SK-N-SH (cell line): ENCODE measurements at regions not wholly inside any gene's neighbourhood (a gene's known extent, or its start where the extent isn't known, plus 50 kb on each side); places are given as distances from the start of the nearest gene placed in this dataset.

Experiments
- CTCF ChIA-PET: fragments of 300-600, 350-600 bp; formaldehyde crosslinking; extraction: SDS; loops from one replicate; lab custom pipeline; 2021; lab: Yijun Ruan, JAX
- POLR2A ChIA-PET: fragments of 350-600 bp; sonication (Branson Sonifier 250); formaldehyde crosslinking; extraction: SDS; loops from one replicate; lab custom pipeline; 2020; ENCODE audit warnings: antibody characterized with exemption, inconsistent platforms; lab: Yijun Ruan, JAX
- DNase-seq: peaks from one replicate; pipeline ENCODE4 v3.0.0; 2012
- H2AFZ ChIP-seq: fragments of 200-600 bp; sonication (generic); 2 replicates; pipeline ENCODE4 v1.8.1; 2016; ENCODE audit warnings: antibody characterized with exemption, mild to moderate bottlenecking, low read depth
- H3F3A ChIP-seq: fragments of 200-600 bp; sonication (generic); replicated peaks from 2 replicates; pipeline ENCODE3; 2016; ENCODE audit warnings: antibody characterized with exemption, mild to moderate bottlenecking; ENCODE audit not compliant: insufficient read depth
- H3K27ac ChIP-seq, 2 experiments: fragments of 200-500 bp in 1 of 2; fragments of 200-600 bp in 1 of 2; sonication (Bioruptor generic) in 1 of 2; sonication (generic), shearing (Covaris generic) in 1 of 2; 2 replicates each; pipeline versions ENCODE4 v1.5.1 to v1.6.1; 2014 to 2016; ENCODE audit warnings: low read depth in 2 of 2, inconsistent platforms in 1 of 2, low read length in 1 of 2, mild to moderate bottlenecking in 1 of 2, mixed read lengths in 1 of 2
- H3K27me3 ChIP-seq: fragments of 200-600 bp; sonication (generic), shearing (Covaris generic); 2 replicates; pipeline ENCODE4 v1.6.1; 2016; ENCODE audit warnings: mixed run types; ENCODE audit not compliant: insufficient read depth
- H3K36me3 ChIP-seq, 2 experiments: fragments of 200-500 bp in 1 of 2; fragments of 200-600 bp in 1 of 2; sonication (Bioruptor generic) in 1 of 2; sonication (generic) in 1 of 2; replicated peaks in 1 of 2; 2 replicates each; pipeline versions ENCODE3 to v1.5.1; 2014 to 2016; ENCODE audit warnings: low read length in 1 of 2, mild to moderate bottlenecking in 1 of 2; ENCODE audit not compliant: insufficient read depth in 2 of 2, control insufficient read depth in 1 of 2
- H3K4me1 ChIP-seq, 2 experiments: fragments of 200-500 bp in 1 of 2; fragments of 200-600 bp in 1 of 2; sonication (Bioruptor generic) in 1 of 2; sonication (generic), shearing (Covaris generic) in 1 of 2; 2 replicates each; pipeline versions ENCODE4 v1.5.1 to v1.6.1; 2014 to 2016; ENCODE audit warnings: low read depth in 1 of 2, low read length in 1 of 2, mixed run types in 1 of 2; ENCODE audit not compliant: insufficient read depth in 2 of 2, control insufficient read depth in 1 of 2
- H3K4me2 ChIP-seq: fragments of 200-600 bp; sonication (generic), shearing (Covaris generic); 2 replicates; pipeline ENCODE4 v1.6.1; 2017; ENCODE audit warnings: mixed run types
- H3K4me3 ChIP-seq, 2 experiments: fragments of 200-500 bp in 1 of 2; fragments of 200-600 bp in 1 of 2; sonication (Bioruptor generic) in 1 of 2; sonication (generic), shearing (Covaris generic) in 1 of 2; 2 replicates each; pipeline versions ENCODE4 v1.5.1 to v1.8.1; 2014 to 2016; ENCODE audit warnings: low read depth in 2 of 2, inconsistent platforms in 1 of 2, low read length in 1 of 2, mild to moderate bottlenecking in 1 of 2, mixed read lengths in 1 of 2, moderate library complexity in 1 of 2
- H3K79me2 ChIP-seq: fragments of 200-600 bp; sonication (generic); 2 replicates; pipeline ENCODE4 v1.8.1; 2017; ENCODE audit warnings: mild to moderate bottlenecking; ENCODE audit not compliant: insufficient read depth
- H3K9ac ChIP-seq: fragments of 200-600 bp; sonication (generic); 2 replicates; pipeline ENCODE4 v1.6.1; 2017; ENCODE audit warnings: mixed run types
- H3K9me2 ChIP-seq: fragments of 200-600 bp; sonication (generic); 2 replicates; pipeline ENCODE4 v1.6.1; 2017; ENCODE audit warnings: mixed run types
- H3K9me3 ChIP-seq: fragments of 200-600 bp; sonication (generic); 2 replicates; pipeline ENCODE4 v1.6.1; 2017; ENCODE audit warnings: mixed run types, mild to moderate bottlenecking, moderate library complexity
- H4K20me1 ChIP-seq: fragments of 200-600 bp; sonication (generic); 2 replicates; pipeline ENCODE4 v1.6.1; 2017; ENCODE audit warnings: mild to moderate bottlenecking, mixed run types; ENCODE audit not compliant: insufficient read depth
- CHD2 ChIP-seq: fragments of 150-350 bp; IDR thresholded peaks from 2 replicates; pipeline ENCODE4 v1.6.1; 2018; ENCODE audit warnings: low read length; ENCODE audit not compliant: partially characterized antibody
- EZH2phosphoT487 ChIP-seq: fragments of 200-600 bp; sonication (generic); IDR thresholded peaks from 2 replicates; pipeline ENCODE4 v1.6.1; 2017; ENCODE audit warnings: low read depth, mixed run types, mild to moderate bottlenecking, antibody characterized with exemption, moderate library complexity, borderline replicate concordance
- FOSL2 ChIP-seq: IDR thresholded peaks from 2 replicates; pipeline ENCODE4 v1.4.0; 2012; ENCODE audit warnings: low read depth, mild to moderate bottlenecking, moderate library complexity, borderline replicate concordance
- FOXJ3 ChIP-seq: sonication (generic); formaldehyde crosslinking; IDR thresholded peaks from 2 replicates; pipeline ENCODE4 v1.5.1; 2020; ENCODE audit warnings: mild to moderate bottlenecking, missing genetic modification reagents
- FOXM1 ChIP-seq: IDR thresholded peaks from 2 replicates; pipeline ENCODE4 v1.4.0; 2012; ENCODE audit warnings: low read depth, mild to moderate bottlenecking
- GATA2 ChIP-seq: sonication (generic); formaldehyde crosslinking; IDR thresholded peaks from 2 replicates; pipeline ENCODE4 v1.5.0; 2020; ENCODE audit warnings: mild to moderate bottlenecking, missing genetic modification reagents
- IRF3 ChIP-seq: fragments of 150-350 bp; IDR thresholded peaks from 2 replicates; pipeline ENCODE4 v1.6.1; 2016; ENCODE audit warnings: mild to moderate bottlenecking, low read depth, low read length
- JUND ChIP-seq: IDR thresholded peaks from 2 replicates; pipeline ENCODE4 v1.4.0; 2012
- MAX ChIP-seq: IDR thresholded peaks from 2 replicates; pipeline ENCODE4 v1.4.0; 2012; ENCODE audit warnings: low read depth
- NRF1 ChIP-seq: IDR thresholded peaks from 2 replicates; pipeline ENCODE4 v1.6.1; 2012; ENCODE audit warnings: low read depth, mild to moderate bottlenecking, low read length
- RAD21 ChIP-seq: IDR thresholded peaks from 2 replicates; pipeline ENCODE4 v1.6.1; 2012; ENCODE audit warnings: mild to moderate bottlenecking, low read length
- RCOR1 ChIP-seq: fragments of 150-350 bp; IDR thresholded peaks from 2 replicates; pipeline ENCODE4 v1.6.1; 2017; ENCODE audit warnings: antibody characterized with exemption, low read length
- REST ChIP-seq: IDR thresholded peaks from 2 replicates; pipeline ENCODE4 v1.6.1; 2012; ENCODE audit warnings: mild to moderate bottlenecking, low read depth, low read length, moderate library complexity
- RFX5 ChIP-seq: IDR thresholded peaks from 2 replicates; pipeline ENCODE4 v1.6.1; 2012; ENCODE audit warnings: mild to moderate bottlenecking, improper control_type of control experiment, low read length
- RXRA ChIP-seq: IDR thresholded peaks from 2 replicates; pipeline ENCODE4 v1.4.0; 2012; ENCODE audit warnings: low read depth, mild to moderate bottlenecking, borderline replicate concordance
- SIN3A ChIP-seq: IDR thresholded peaks from 2 replicates; pipeline ENCODE4 v1.6.1; 2012; ENCODE audit warnings: low read depth, mild to moderate bottlenecking, low read length, moderate library complexity, borderline replicate concordance
- SMC3 ChIP-seq: IDR thresholded peaks from 2 replicates; pipeline ENCODE4 v1.6.1; 2012; ENCODE audit warnings: low read depth, low read length, improper control_type of control experiment
- TCF12 ChIP-seq: IDR thresholded peaks from 2 replicates; pipeline ENCODE4 v1.4.0; 2012
- TEAD4 ChIP-seq: IDR thresholded peaks from 2 replicates; pipeline ENCODE4 v1.4.0; 2012; ENCODE audit warnings: mild to moderate bottlenecking, borderline replicate concordance; ENCODE audit not compliant: insufficient read depth
- USF2 ChIP-seq: fragments of 150-350 bp; IDR thresholded peaks from 2 replicates; pipeline ENCODE4 v1.6.1; 2017; ENCODE audit warnings: antibody characterized with exemption, low read length, low read depth, borderline replicate concordance
- ZBTB33 ChIP-seq: IDR thresholded peaks from 2 replicates; pipeline ENCODE4 v1.4.0; 2012; ENCODE audit warnings: low read depth, borderline replicate concordance
- WGBS: methylation state at CpG from one replicate; pipeline ENCODE4 v1.1.6; 2017; ENCODE audit warnings: low lambda C conversion rate; 5-methylcytosine and 5-hydroxymethylcytosine counted together

GRCh38 chr13:55534306-55534705, 1606.4 kb upstream of the PRR20A start:
- no peaks in the 10 kb centered on the region for H3K79me2 ChIP-seq
- H4K20me1 ChIP-seq, result no peaks in the 10 kb centered on the region
- H3K4me3 ChIP-seq, result no peak overlapping the region
- ChIA-PET CTCF (no interaction called here), POLR2A (no interaction called here)
- DNase-seq, result no peak
- WGBS, result 24% methylated on average over 1 of the region's 1 CpG
- H2AFZ ChIP-seq, result no peak overlapping the region
- no peaks in the 10 kb centered on the region for H3K27me3 ChIP-seq
- H3K4me1 ChIP-seq, result no peaks in the 10 kb centered on the region
- no peaks in the 10 kb centered on the region for H3K36me3 ChIP-seq
- TF ChIP-seq ZBTB33, result no peak
- no peak for TF ChIP-seq SMC3
- no peak for TF ChIP-seq TEAD4
- TF ChIP-seq CHD2, result no peak
- no peak for TF ChIP-seq FOXJ3 (CRISPR knock-in tag)
- TF ChIP-seq RCOR1, result no peak
- no peak for TF ChIP-seq RXRA
- no peak for TF ChIP-seq RFX5
- TF ChIP-seq JUND, result no peak
- TF ChIP-seq MAX, result no peak
- no peak for TF ChIP-seq SIN3A
- TF ChIP-seq GATA2, result no peak
- no peaks in the 10 kb centered on the region for H3K9me3 ChIP-seq
- no peak overlapping the region for H3K4me2 ChIP-seq
- no peaks in the 10 kb centered on the region for H3F3A ChIP-seq
- no peaks in the 10 kb centered on the region for H3K9me2 ChIP-seq
- no peak overlapping the region for H3K27ac ChIP-seq
- no peak overlapping the region for H3K9ac ChIP-seq

GRCh38 chr13:55538424-55538823, 1602.3 kb upstream of the PRR20A start:
- no peak overlapping the region for H3K9ac ChIP-seq
- H3K9me3 ChIP-seq, result no peaks in the 10 kb centered on the region
- H3K4me3 ChIP-seq, result no peak overlapping the region
- no peaks in the 10 kb centered on the region for H4K20me1 ChIP-seq
- no peak overlapping the region for H3K4me2 ChIP-seq
- POLR2A ChIA-PET, result no interaction called here
- no peak overlapping the region for H3K27ac ChIP-seq
- H3K4me1 ChIP-seq, result no peaks in the 10 kb centered on the region
- H3K79me2 ChIP-seq, result no peaks in the 10 kb centered on the region
- H3K36me3 ChIP-seq, result no peaks in the 10 kb centered on the region
- no peaks in the 10 kb centered on the region for H3F3A ChIP-seq
- H3K9me2 ChIP-seq, result no peaks in the 10 kb centered on the region
- no peak for DNase-seq
- H3K27me3 ChIP-seq, result no peaks in the 10 kb centered on the region
- CTCF ChIA-PET, result no interaction called here
- H2AFZ ChIP-seq, result no peak overlapping the region
- 21% methylated on average over 2 of the region's 2 CpGs for WGBS
- no peak for TF ChIP-seq FOSL2
- no peak for TF ChIP-seq MAX
- no peak for TF ChIP-seq USF2
- no peak for TF ChIP-seq SIN3A
- no peak for TF ChIP-seq RFX5
- TF ChIP-seq RAD21, result no peak
- no peak for TF ChIP-seq SMC3
- TF ChIP-seq TCF12, result no peak
- TF ChIP-seq FOXM1, result no peak
- no peak for TF ChIP-seq IRF3
- no peak for TF ChIP-seq TEAD4
- TF ChIP-seq EZH2phosphoT487, result no peak
- no peak for TF ChIP-seq REST
- no peak for TF ChIP-seq NRF1
